Spinal cord (tissue), 9 donors: ENCODE measurements at regions not wholly inside any gene's neighbourhood (a gene's known extent, or its start where the extent isn't known, plus 50 kb on each side); places are given as distances from the start of the nearest gene placed in this dataset.

Source experiments
- DNase-seq, 6 donors: peaks; one replicate each; pipeline versions ENCODE4 v3.0.0 to v3.0.0-alpha.2; 2013 to 2015; ENCODE audit warnings: low spot score in 6 of 6, low read depth in 4 of 6
- H3K27ac ChIP-seq: one replicate; pipeline ENCODE4 v1.5.1; 2013; ENCODE audit warnings: low read depth, low read length, control low read depth
- H3K27me3 ChIP-seq: one replicate; pipeline ENCODE4 v1.6.1; 2013; ENCODE audit warnings: low read length; ENCODE audit not compliant: control insufficient read depth, insufficient read depth
- H3K36me3 ChIP-seq: one replicate; pipeline ENCODE4 v1.6.1; 2013; ENCODE audit warnings: low read length; ENCODE audit not compliant: control insufficient read depth, insufficient read depth
- H3K4me1 ChIP-seq: one replicate; pipeline ENCODE4 v1.6.1; 2013; ENCODE audit warnings: low read length; ENCODE audit not compliant: control insufficient read depth, insufficient read depth
- H3K4me3 ChIP-seq: one replicate; pipeline ENCODE4 v1.5.1; 2013; ENCODE audit warnings: low read depth, low read length, control low read depth
- H3K9me3 ChIP-seq: one replicate; pipeline ENCODE4 v1.6.1; 2013; ENCODE audit warnings: low read length; ENCODE audit not compliant: control insufficient read depth, insufficient read depth
- whole genome bisulfite sequencing: methylation state at CpG from one replicate; pipeline ENCODE4 v1.1.5; 2013; ENCODE audit warnings: missing lambda C conversion rate; ENCODE audit not compliant: insufficient coverage; 5-methylcytosine and 5-hydroxymethylcytosine counted together
- donor health status: healthy.

DNA sequence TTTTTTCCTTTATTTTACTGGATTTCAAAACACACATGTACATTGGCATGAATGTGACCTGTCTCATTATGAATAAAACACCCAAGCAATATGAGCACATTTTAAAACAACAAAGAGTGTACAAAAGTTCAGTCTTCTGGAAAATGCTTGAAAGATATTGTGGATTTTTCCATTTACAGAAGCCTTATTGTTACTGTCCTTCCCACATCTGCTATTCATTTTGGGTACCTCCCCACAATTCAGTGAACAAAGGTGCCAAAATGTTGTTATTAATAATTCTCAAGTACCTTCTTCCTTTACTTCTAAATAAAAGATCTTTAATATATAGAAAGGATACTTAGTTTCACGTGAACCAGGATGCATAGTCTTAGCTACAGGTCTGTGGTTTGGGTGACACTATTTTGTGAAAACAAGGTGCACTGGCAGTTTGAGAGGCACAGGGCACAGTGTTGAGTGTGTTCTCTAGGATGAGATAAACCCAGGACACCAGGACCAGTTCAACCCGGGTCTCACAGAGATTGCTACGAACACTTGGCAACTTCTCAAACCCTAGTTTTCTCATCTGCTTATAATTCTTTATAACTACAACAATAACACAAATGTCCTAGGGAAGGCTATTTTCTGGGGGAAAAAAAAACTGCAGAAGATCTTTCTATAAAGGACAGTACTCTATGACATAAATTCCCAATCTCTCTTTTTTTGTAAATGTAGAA is 84.5 kb upstream of the GALNT5 start:
- Histone ChIP-seq H3K27me3 (no peaks in the 10 kb centered on the region), H3K4me1 (no peaks in the 10 kb centered on the region), H3K27ac (peak overlapping the region; percentile 10), H3K4me3 (no peak overlapping the region), H3K36me3 (no peaks in the 10 kb centered on the region), H3K9me3 (no peaks in the 10 kb centered on the region)
- peak in 1 of 6 donors; percentile 39 for DNase-seq
- WGBS, result no CpG with 5 or more reads among the region's 3 CpGs

DNA sequence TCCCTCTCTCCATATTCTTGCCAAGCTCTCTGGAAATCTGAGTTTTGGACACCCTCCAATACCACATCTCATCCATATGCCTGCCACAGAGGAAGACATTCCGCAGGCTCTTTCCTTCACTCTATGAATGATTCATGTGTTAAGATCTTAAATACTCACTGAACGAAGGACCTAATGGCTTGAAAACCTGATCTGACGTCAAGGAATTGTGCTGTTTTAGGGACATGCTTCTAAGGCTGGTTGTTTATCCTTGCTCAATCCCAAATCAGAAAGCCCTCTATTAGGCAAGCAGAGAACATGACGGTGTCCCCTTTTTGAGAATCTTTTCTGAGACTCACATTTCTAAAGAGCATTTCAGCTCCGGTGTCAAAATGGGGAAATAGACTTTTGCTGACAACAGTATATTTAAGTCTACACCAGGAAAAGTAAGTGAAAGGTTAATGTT is 83.7 kb upstream of the GALNT5 start:
- Histone ChIP-seq H3K36me3 (no peaks in the 10 kb centered on the region), H3K4me3 (no peak overlapping the region), H3K4me1 (no peaks in the 10 kb centered on the region), H3K9me3 (no peaks in the 10 kb centered on the region), H3K27ac (peak overlapping the region; percentile 10), H3K27me3 (no peaks in the 10 kb centered on the region)
- no CpG with 5 or more reads among the region's 5 CpGs for WGBS
- peak in 2 of 6 donors; percentile 36 to 94 for DNase-seq

DNA sequence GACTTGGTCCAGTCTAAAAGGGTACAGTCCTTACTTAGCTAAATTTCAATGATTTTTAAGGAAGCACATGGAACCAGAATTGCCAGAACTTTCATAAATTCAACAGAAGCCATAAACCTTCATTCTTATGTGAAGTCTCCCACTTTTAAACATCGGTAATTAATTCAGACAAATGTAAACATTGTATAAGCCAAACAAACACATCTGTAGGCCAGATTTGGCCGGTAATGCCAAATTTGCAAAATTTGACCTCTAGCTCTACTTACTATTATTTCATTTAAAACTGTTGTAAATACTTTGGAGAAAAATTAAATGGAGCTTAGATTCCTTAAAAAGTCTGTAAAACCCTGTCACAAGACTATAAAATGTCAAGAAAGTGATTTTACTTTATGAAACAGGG is 83.2 kb upstream of the GALNT5 start:
- H3K9me3 ChIP-seq, result no peaks in the 10 kb centered on the region
- DNase-seq, result no peak
- no peak overlapping the region for H3K4me3 ChIP-seq
- no peaks in the 10 kb centered on the region for H3K36me3 ChIP-seq
- H3K27me3 ChIP-seq, result no peaks in the 10 kb centered on the region
- 100% methylated on average over 1 of the region's 2 CpGs for WGBS
- H3K27ac ChIP-seq, result peak overlapping the region; percentile 10
- no peaks in the 10 kb centered on the region for H3K4me1 ChIP-seq

GRCh38 chr2:157176602-157177001 is 80.9 kb upstream of the GALNT5 start:
- Histone ChIP-seq H3K27ac (no peak overlapping the region), H3K4me3 (no peak overlapping the region), H3K4me1 (no peaks in the 10 kb centered on the region), H3K27me3 (no peaks in the 10 kb centered on the region), H3K9me3 (no peaks in the 10 kb centered on the region), H3K36me3 (no peaks in the 10 kb centered on the region)
- WGBS, result 100% methylated on average over 1 of the region's 3 CpGs
- DNase-seq, result no peak

- Histone ChIP-seq H3K4me3 (no peak overlapping the region), H3K9me3 (no peaks in the 10 kb centered on the region), H3K27me3 (no peaks in the 10 kb centered on the region), H3K4me1 (no peaks in the 10 kb centered on the region), H3K36me3 (no peaks in the 10 kb centered on the region), H3K27ac (no peak overlapping the region)
- no peak for DNase-seq
Measured at GRCh38 chr2:157178874-157179273, 78.6 kb upstream of the GALNT5 start.

GRCh38 chr2:157179324-157180105 is 78.0 kb upstream of the GALNT5 start:
- no peaks in the 10 kb centered on the region for H3K4me1 ChIP-seq
- WGBS, result 86% methylated on average over 1 of the region's 4 CpGs
- no peaks in the 10 kb centered on the region for H3K27me3 ChIP-seq
- no peak overlapping the region for H3K4me3 ChIP-seq
- no peaks in the 10 kb centered on the region for H3K36me3 ChIP-seq
- H3K27ac ChIP-seq, result no peak overlapping the region
- H3K9me3 ChIP-seq, result no peaks in the 10 kb centered on the region
- DNase-seq, result no peak

- WGBS, result no CpG with 5 or more reads among the region's 1 CpG
- Histone ChIP-seq H3K4me1 (no peaks in the 10 kb centered on the region), H3K27ac (no peak overlapping the region), H3K36me3 (no peaks in the 10 kb centered on the region), H3K9me3 (no peaks in the 10 kb centered on the region), H3K4me3 (no peak overlapping the region), H3K27me3 (no peaks in the 10 kb centered on the region)
- peak in 1 of 6 donors; percentile 77 for DNase-seq
Measured at GRCh38 chr2:157180359-157180758, 77.1 kb upstream of the GALNT5 start.

- H3K9me3 ChIP-seq, result no peaks in the 10 kb centered on the region
- H3K36me3 ChIP-seq, result no peaks in the 10 kb centered on the region
- no peak overlapping the region for H3K27ac ChIP-seq
- no peaks in the 10 kb centered on the region for H3K27me3 ChIP-seq
- WGBS, result no CpG with 5 or more reads among the region's 2 CpGs
- no peak overlapping the region for H3K4me3 ChIP-seq
- peak in 1 of 6 donors; percentile 17 for DNase-seq
- no peaks in the 10 kb centered on the region for H3K4me1 ChIP-seq
Measured at GRCh38 chr2:157181234-157181633, 76.3 kb upstream of the GALNT5 start.

- Histone ChIP-seq H3K4me3 (no peak overlapping the region), H3K9me3 (no peaks in the 10 kb centered on the region), H3K27ac (no peak overlapping the region), H3K4me1 (no peaks in the 10 kb centered on the region), H3K27me3 (no peaks in the 10 kb centered on the region), H3K36me3 (no peaks in the 10 kb centered on the region)
- WGBS, result 74% methylated on average over 2 of the region's 6 CpGs
- peak in 1 of 6 donors; percentile 97 for DNase-seq
Measured at GRCh38 chr2:157182204-157182709, 75.2 kb upstream of the GALNT5 start.
